Nephron progenitor cell (in vitro differentiated cells): ENCODE measurements at regions not wholly inside any gene's neighbourhood (a gene's known extent, or its start where the extent isn't known, plus 50 kb on each side); places are given as distances from the start of the nearest gene placed in this dataset.
"Not testable (repeated sequence)": the region's sequence is repeated elsewhere in the genome, so short reads cannot be mapped to it uniquely, and the experiment has no call there.

ENCODE experiments used
- DNase-seq: peaks from one replicate; pipeline ENCODE4 v3.0.0; 2021
- H3K27ac Mint-ChIP-seq: 2 replicates; pipeline ENCODE4 v1.8.0; 2021; ENCODE audit warnings: mild to moderate bottlenecking, moderate library complexity, mixed read lengths
- H3K27me3 Mint-ChIP-seq: 2 replicates; pipeline ENCODE4 v1.8.0; 2021; ENCODE audit warnings: mild to moderate bottlenecking, low read depth, mixed read lengths; ENCODE audit not compliant: poor library complexity
- H3K36me3 Mint-ChIP-seq: 2 replicates; pipeline ENCODE4 v1.8.0; 2021; ENCODE audit warnings: low read depth, mixed read lengths
- H3K4me1 Mint-ChIP-seq: 2 replicates; pipeline ENCODE4 v1.8.0; 2021; ENCODE audit warnings: mixed read lengths
- H3K4me3 Mint-ChIP-seq: 2 replicates; pipeline ENCODE4 v1.8.0; 2021; ENCODE audit warnings: mild to moderate bottlenecking, moderate library complexity, mixed read lengths
- H3K9me3 Mint-ChIP-seq: 2 replicates; pipeline ENCODE4 v1.8.0; 2021; ENCODE audit warnings: mild to moderate bottlenecking, moderate library complexity, mixed read lengths
- CTCF ChIP-seq: fragments of 200-600 bp; sonication (generic); IDR thresholded peaks from 2 replicates; pipeline ENCODE4 v1.5.0; 2021; ENCODE audit warnings: antibody characterized with exemption

DNA sequence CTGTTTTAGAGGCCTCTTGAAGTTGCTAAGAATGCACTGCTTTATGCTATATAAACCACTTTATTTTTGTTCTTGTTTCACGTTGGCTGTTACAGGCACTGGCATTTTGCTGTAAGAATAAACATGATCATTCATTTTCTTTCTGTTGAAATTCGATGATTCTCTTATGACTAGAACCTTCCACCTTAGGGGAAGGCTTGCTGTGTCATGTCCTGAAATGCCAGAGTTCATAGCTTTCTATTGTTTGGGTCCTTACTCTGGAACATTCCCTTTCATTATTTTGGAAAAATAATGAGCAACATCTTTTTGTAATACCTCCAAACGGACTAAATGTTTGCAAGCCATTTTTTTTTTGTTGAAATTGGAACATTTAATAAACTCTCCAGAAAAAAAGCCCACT lies 495.1 kb upstream of the POT1 start:
- H3K4me1 Mint-ChIP-seq = no peaks in the 10 kb centered on the region
- DNase-seq = no peak
- no peak overlapping the region for H3K27ac Mint-ChIP-seq
- no peak for TF ChIP-seq CTCF
- no peaks in the 10 kb centered on the region for H3K36me3 Mint-ChIP-seq
- H3K9me3 Mint-ChIP-seq = peaks cover 17% of the 10 kb centered on the region
- peaks cover 4% of the 10 kb centered on the region for H3K27me3 Mint-ChIP-seq
- H3K4me3 Mint-ChIP-seq = no peak overlapping the region

GRCh38 chr7:125423458-125424155 lies 494.0 kb upstream of the POT1 start:
- H3K9me3 Mint-ChIP-seq = peaks cover 17% of the 10 kb centered on the region
- DNase-seq = no peak
- TF ChIP-seq CTCF = no peak
- H3K27ac Mint-ChIP-seq = no peak overlapping the region
- H3K27me3 Mint-ChIP-seq = peaks cover 4% of the 10 kb centered on the region
- no peaks in the 10 kb centered on the region for H3K36me3 Mint-ChIP-seq
- H3K4me3 Mint-ChIP-seq = no peak overlapping the region
- H3K4me1 Mint-ChIP-seq = no peaks in the 10 kb centered on the region

- not testable (repeated sequence) for DNase-seq, H3K4me3 Mint-ChIP-seq, H3K27ac Mint-ChIP-seq, H3K27me3 Mint-ChIP-seq, H3K36me3 Mint-ChIP-seq, H3K4me1 Mint-ChIP-seq
- H3K9me3 Mint-ChIP-seq = peaks cover 22% of the 10 kb centered on the region
Observed at GRCh38 chr7:125421407-125421806, 491.8 kb upstream of the POT1 start.

- Mint-ChIP-seq H3K27ac (no peak overlapping the region), H3K9me3 (peaks cover 15% of the 10 kb centered on the region), H3K27me3 (peaks cover 3% of the 10 kb centered on the region), H3K4me3 (no peak overlapping the region), H3K4me1 (no peaks in the 10 kb centered on the region), H3K36me3 (no peaks in the 10 kb centered on the region)
- no peak for TF ChIP-seq CTCF
- DNase-seq = no peak
Observed at GRCh38 chr7:125412890-125413665, 483.5 kb upstream of the POT1 start.

DNA sequence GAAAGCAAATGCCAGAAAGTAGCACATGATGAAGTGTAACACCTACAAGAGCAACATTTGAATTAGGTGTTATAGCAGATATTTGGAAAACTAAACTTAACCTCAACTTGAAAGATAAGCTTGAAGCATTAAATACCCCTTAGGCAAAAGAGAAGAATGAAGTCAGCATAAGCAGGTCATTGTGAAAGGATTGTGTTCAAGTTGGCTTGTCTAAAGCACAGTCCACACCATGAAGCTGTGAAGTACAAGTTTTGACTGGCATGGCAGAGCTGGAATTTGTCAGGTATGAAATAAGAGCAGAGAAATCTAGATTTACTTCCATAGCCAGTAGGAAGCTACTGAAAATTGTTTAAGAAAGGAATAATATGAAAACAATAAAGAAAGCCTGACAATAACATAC lies 480.3 kb upstream of the POT1 start:
- H3K9me3 Mint-ChIP-seq = peaks cover 1% of the 10 kb centered on the region
- H3K36me3 Mint-ChIP-seq = no peaks in the 10 kb centered on the region
- no peak overlapping the region for H3K27ac Mint-ChIP-seq
- no peak for DNase-seq
- TF ChIP-seq CTCF = no peak
- peaks cover 5% of the 10 kb centered on the region for H3K4me1 Mint-ChIP-seq
- H3K4me3 Mint-ChIP-seq = no peak overlapping the region
- H3K27me3 Mint-ChIP-seq = peaks cover 3% of the 10 kb centered on the region

DNA sequence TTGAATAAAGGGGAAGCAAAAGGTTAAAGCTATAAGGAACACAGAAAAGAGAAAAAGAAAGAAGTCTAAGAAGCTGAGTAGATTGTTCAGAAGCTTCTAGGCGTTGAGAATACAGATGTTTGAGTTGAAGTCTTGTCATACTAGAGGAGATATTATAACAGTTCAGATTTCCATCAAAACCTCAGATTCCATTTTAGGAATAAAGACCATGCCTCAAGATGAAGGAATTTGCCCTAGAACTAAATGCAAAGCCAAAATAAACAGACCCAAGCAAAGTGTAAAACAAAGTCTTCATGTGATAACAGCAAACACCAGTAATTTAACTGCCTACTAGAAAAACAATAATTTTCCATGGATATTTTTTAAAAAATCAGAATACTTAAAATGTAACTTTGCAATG lies 476.5 kb upstream of the POT1 start:
- DNase-seq = no peak
- peaks cover 5% of the 10 kb centered on the region for H3K4me1 Mint-ChIP-seq
- H3K4me3 Mint-ChIP-seq = no peak overlapping the region
- no peak overlapping the region for H3K27ac Mint-ChIP-seq
- no peak for TF ChIP-seq CTCF
- H3K36me3 Mint-ChIP-seq = no peaks in the 10 kb centered on the region
- no peaks in the 10 kb centered on the region for H3K9me3 Mint-ChIP-seq
- H3K27me3 Mint-ChIP-seq = no peaks in the 10 kb centered on the region
